Upper lobe of right lung (tissue), 1 donor: ENCODE measurements at regions not wholly inside any gene's neighbourhood (a gene's known extent, or its start where the extent isn't known, plus 50 kb on each side); places are given as distances from the start of the nearest gene placed in this dataset.

Experiments used
- ATAC-seq: fragments of 200-7000 bp; cut with Tn5 transposase; one replicate; pipeline ENCODE4 v1.9.1; 2020; ENCODE audit warnings: mild to moderate bottlenecking, moderate library complexity
- DNase-seq: peaks from one replicate; pipeline ENCODE4 v3.0.0-alpha.2; 2020
- H3K27ac ChIP-seq: fragments of 200-600 bp; one replicate; pipeline ENCODE4 v1.8.0; 2022
- H3K27me3 ChIP-seq: fragments of 200-600 bp; one replicate; pipeline ENCODE4 v1.8.0; 2022; ENCODE audit warnings: mild to moderate bottlenecking
- H3K36me3 ChIP-seq: fragments of 200-600 bp; one replicate; pipeline ENCODE4 v1.8.0; 2022
- H3K4me1 ChIP-seq: fragments of 200-600 bp; one replicate; pipeline ENCODE4 v1.8.0; 2022
- H3K4me3 ChIP-seq: fragments of 200-600 bp; one replicate; pipeline ENCODE4 v1.8.0; 2022; ENCODE audit warnings: mild to moderate bottlenecking
- H3K9me3 ChIP-seq: fragments of 200-600 bp; one replicate; pipeline ENCODE4 v1.8.0; 2022
- CTCF ChIP-seq: fragments of 200-600 bp; IDR thresholded peaks from one replicate; pipeline ENCODE4 v1.8.0; 2022; ENCODE audit warnings: antibody characterized with exemption
- intact Hi-C: fragments of 100-400 bp; cut with DNase I; formaldehyde crosslinking; loops from one replicate; pipeline ENCODE4 v1.11.0; 2022
- donor health status: DM: no; HTN: yes; CAD: no; lungs with severe emphysema.

DNA sequence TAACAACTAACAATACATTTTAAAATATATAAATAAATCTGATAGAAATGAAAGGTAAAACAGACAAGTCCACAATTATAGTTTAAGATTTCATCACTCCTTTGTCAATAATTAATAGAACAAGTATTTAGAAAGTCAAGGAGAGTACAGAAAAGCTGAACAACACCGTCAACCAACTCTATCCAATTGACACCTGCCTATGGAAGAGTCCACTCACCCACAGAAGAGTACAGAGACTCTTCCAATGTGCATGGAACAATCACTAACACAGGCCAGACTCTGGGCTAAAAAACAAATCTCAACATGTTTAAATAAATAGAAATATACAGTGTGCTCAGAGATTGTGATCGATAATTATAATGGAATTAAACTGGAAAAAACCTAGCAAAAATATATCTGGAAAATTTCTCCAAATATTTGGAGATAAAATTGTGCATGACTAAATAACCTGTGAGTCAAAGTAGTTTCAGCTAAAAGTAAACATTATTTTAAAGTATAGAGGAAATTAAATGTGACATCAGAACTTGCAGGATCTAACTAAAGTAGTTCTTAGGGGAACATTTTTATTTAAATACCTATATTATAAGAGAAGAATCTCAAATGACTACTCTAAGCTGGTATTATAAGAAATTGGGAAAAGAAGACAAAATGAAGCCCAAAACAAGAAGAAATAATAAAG, 109.9 kb upstream of the EGFR start:
- Histone ChIP-seq H3K4me3 (no peak overlapping the region), H3K36me3 (no peaks in the 10 kb centered on the region), H3K4me1 (no peaks in the 10 kb centered on the region), H3K27ac (no peak overlapping the region), H3K27me3 (no peaks in the 10 kb centered on the region), H3K9me3 (no peaks in the 10 kb centered on the region)
- no peak for TF ChIP-seq CTCF
- DNase-seq (no peak), ATAC-seq (no peak)
- intact Hi-C loops: no loop called here

DNA sequence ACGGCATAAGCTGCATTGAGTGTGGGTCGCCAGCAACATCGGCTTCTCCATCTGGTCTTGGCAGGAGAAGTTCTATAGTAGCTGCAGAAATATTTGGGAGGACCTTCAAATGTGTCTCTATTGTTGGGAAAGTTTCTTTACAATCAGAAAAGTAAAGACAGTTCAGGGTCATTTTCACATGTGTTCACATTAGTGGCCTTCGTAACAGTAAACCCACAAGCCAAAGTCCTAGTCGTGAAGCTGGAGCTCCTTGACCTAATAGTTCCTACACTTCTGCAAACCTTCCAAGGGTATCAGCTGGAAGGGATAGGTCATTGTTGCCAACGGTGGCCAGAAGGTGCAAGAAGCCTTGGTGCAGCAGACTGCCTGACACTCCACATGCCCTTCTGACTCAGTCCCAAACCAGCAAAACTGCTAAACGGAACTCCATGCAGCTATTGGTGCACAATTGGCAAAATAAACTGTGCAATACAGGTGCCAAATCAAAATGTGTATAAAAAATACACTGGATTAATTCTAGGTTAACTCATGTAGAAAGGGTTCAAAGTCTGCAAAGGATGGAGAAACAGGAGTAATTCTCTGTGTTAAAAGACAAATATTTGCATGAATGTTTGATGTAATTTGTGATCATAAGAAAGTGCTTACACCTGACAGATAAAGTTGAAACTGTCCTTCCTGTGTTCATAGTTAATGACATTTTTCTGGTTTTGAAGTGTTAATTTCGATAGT, 102.8 kb upstream of the EGFR start:
- no peak for ATAC-seq
- H3K27me3 ChIP-seq: no peaks in the 10 kb centered on the region
- no peaks in the 10 kb centered on the region for H3K9me3 ChIP-seq
- no peak for DNase-seq
- no peaks in the 10 kb centered on the region for H3K36me3 ChIP-seq
- H3K4me3 ChIP-seq: no peak overlapping the region
- TF ChIP-seq CTCF: no peak
- no peak overlapping the region for H3K27ac ChIP-seq
- intact Hi-C loops: no loop called here
- no peaks in the 10 kb centered on the region for H3K4me1 ChIP-seq

GRCh38 chr7:54917613-54918391, 101.0 kb upstream of the EGFR start:
- no peaks in the 10 kb centered on the region for H3K4me1 ChIP-seq
- DNase-seq: no peak
- TF ChIP-seq CTCF: no peak
- no peaks in the 10 kb centered on the region for H3K27me3 ChIP-seq
- H3K27ac ChIP-seq: no peak overlapping the region
- intact Hi-C loops: no loop called here
- H3K9me3 ChIP-seq: no peaks in the 10 kb centered on the region
- ATAC-seq: no peak
- H3K36me3 ChIP-seq: no peaks in the 10 kb centered on the region
- H3K4me3 ChIP-seq: no peak overlapping the region

GRCh38 chr7:54921116-54921515, 97.7 kb upstream of the EGFR start:
- Histone ChIP-seq H3K9me3 (no peaks in the 10 kb centered on the region), H3K36me3 (no peaks in the 10 kb centered on the region), H3K4me1 (no peaks in the 10 kb centered on the region), H3K4me3 (no peak overlapping the region), H3K27me3 (no peaks in the 10 kb centered on the region), H3K27ac (no peak overlapping the region)
- intact Hi-C loops: no loop called here
- no peak for DNase-seq
- TF ChIP-seq CTCF: no peak
- ATAC-seq: no peak

DNA sequence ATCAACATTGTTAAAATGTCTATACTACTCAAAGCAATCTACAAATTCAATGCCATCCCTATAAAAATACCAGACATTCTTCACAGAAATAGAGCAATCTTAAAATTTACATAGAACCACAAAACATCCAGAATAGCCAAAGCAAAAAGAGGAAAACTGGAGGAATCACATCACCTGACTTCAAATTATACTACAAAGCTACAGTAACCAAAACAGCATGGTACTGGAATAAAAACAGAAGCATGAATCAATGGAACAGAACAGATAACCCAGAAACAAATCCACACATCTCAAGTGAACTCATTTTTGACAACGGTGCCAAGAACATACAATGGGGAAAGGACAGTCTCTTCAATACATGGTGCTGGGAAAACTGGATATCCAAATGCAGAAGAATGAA, 87.3 kb upstream of the EGFR start:
- ATAC-seq (no peak), DNase-seq (no peak)
- H3K27me3 ChIP-seq: no peaks in the 10 kb centered on the region
- intact Hi-C loops: no loop called here
- no peak overlapping the region for H3K27ac ChIP-seq
- TF ChIP-seq CTCF: no peak
- H3K4me3 ChIP-seq: no peak overlapping the region
- no peaks in the 10 kb centered on the region for H3K36me3 ChIP-seq
- H3K4me1 ChIP-seq: peaks cover 6% of the 10 kb centered on the region
- H3K9me3 ChIP-seq: no peaks in the 10 kb centered on the region
